ENCODE measurements at regions not wholly inside any gene's neighbourhood (a gene's known extent, or its start where the extent isn't known, plus 50 kb on each side); places are given as distances from the start of the nearest gene placed in this dataset.
"Not testable (repeated sequence)": the region's sequence is repeated elsewhere in the genome, so short reads cannot be mapped to it uniquely, and the experiment has no call there.

- no peak for DNase-seq (ENCODE audit: low read depth)
- TF ChIP-seq CTCF (conservative IDR thresholded peaks at IDR 0.05; ENCODE audit: low read length), result no peak
- no peak overlapping the region for H3K4me3 ChIP-seq (ENCODE audit: low read length)
Measured at GRCh38 chr9:65459756-65460320, 174.8 kb upstream of the FOXD4L5 start.

GRCh38 chr9:65458992-65459391 is 174.0 kb upstream of the FOXD4L5 start:
- TF ChIP-seq CTCF (conservative IDR thresholded peaks at IDR 0.05; ENCODE audit: low read length), result no peak
- no peak for DNase-seq (ENCODE audit: low read depth)
- no peak overlapping the region for H3K4me3 ChIP-seq (ENCODE audit: low read length)

GRCh38 chr9:65458465-65458864 is 173.5 kb upstream of the FOXD4L5 start:
- no peak overlapping the region for H3K4me3 ChIP-seq (ENCODE audit: low read length)
- DNase-seq (ENCODE audit: low read depth), result no peak
- no peak for TF ChIP-seq CTCF (conservative IDR thresholded peaks at IDR 0.05; ENCODE audit: low read length)

GRCh38 chr9:65456991-65457390 is 172.0 kb upstream of the FOXD4L5 start:
- not testable (repeated sequence) for H3K4me3 ChIP-seq (ENCODE audit: low read length); DNase-seq (ENCODE audit: low read depth)

GRCh38 chr9:65455751-65456647 is 171.0 kb upstream of the FOXD4L5 start:
- DNase-seq (ENCODE audit: low read depth); H3K4me3 ChIP-seq (ENCODE audit: low read length): not testable (repeated sequence)

GRCh38 chr9:65455136-65455535 is 170.1 kb upstream of the FOXD4L5 start:
- not testable (repeated sequence) for H3K4me3 ChIP-seq (ENCODE audit: low read length); DNase-seq (ENCODE audit: low read depth)

GRCh38 chr9:65454666-65455065 is 169.7 kb upstream of the FOXD4L5 start:
- not testable (repeated sequence) for H3K4me3 ChIP-seq (ENCODE audit: low read length); DNase-seq (ENCODE audit: low read depth)

- not testable (repeated sequence) for DNase-seq (ENCODE audit: low read depth); H3K4me3 ChIP-seq (ENCODE audit: low read length)
Measured at GRCh38 chr9:65454034-65454433, 169.0 kb upstream of the FOXD4L5 start.

GRCh38 chr9:65449886-65450610 is 165.0 kb upstream of the FOXD4L5 start:
- H3K4me3 ChIP-seq (ENCODE audit: low read length); DNase-seq (ENCODE audit: low read depth): not testable (repeated sequence)

GRCh38 chr9:65449423-65449822 is 164.4 kb upstream of the FOXD4L5 start:
- TF ChIP-seq CTCF (conservative IDR thresholded peaks at IDR 0.05; ENCODE audit: low read length), result no peak
- no peak overlapping the region for H3K4me3 ChIP-seq (ENCODE audit: low read length)

GRCh38 chr9:65447146-65447545 is 162.1 kb upstream of the FOXD4L5 start:
- DNase-seq (ENCODE audit: low read depth); H3K4me3 ChIP-seq (ENCODE audit: low read length): not testable (repeated sequence)

More at GRCh38 chr9:65449423-65449822, 164.4 kb upstream of the FOXD4L5 start:
- no peak for DNase-seq (ENCODE audit: low read depth)

- DNase-seq (ENCODE audit: low read depth); H3K4me3 ChIP-seq (ENCODE audit: low read length): not testable (repeated sequence)
Measured at GRCh38 chr9:65445991-65446390, 161.0 kb upstream of the FOXD4L5 start.

All from AG10803 (cell line).